Uterus (tissue), 2 donors: ENCODE measurements at regions not wholly inside any gene's neighbourhood (a gene's known extent, or its start where the extent isn't known, plus 50 kb on each side); places are given as distances from the start of the nearest gene placed in this dataset.

Experiments
- POLR2A ChIP-seq, 2 donors: fragments of 450-650 bp; IDR thresholded peaks; one replicate each; pipeline ENCODE4 v1.6.1; 2016; ENCODE audit warnings: antibody characterized with exemption in 2 of 2, mild to moderate bottlenecking in 1 of 2, moderate library complexity in 1 of 2
- TF ChIP-seq, protein P1 (sequence below), 4 experiments: fragments of 200-600 bp in 2 of 4; fragments of 450-650 bp in 2 of 4; sonication (generic) in 2 of 4; IDR thresholded peaks; one replicate each; pipeline ENCODE4 v1.5.1; 2016 to 2019; ENCODE audit warnings: antibody characterized with exemption in 4 of 4, mild to moderate bottlenecking in 2 of 4, moderate library complexity in 1 of 4

- TF ChIP-seq, protein P1, sequence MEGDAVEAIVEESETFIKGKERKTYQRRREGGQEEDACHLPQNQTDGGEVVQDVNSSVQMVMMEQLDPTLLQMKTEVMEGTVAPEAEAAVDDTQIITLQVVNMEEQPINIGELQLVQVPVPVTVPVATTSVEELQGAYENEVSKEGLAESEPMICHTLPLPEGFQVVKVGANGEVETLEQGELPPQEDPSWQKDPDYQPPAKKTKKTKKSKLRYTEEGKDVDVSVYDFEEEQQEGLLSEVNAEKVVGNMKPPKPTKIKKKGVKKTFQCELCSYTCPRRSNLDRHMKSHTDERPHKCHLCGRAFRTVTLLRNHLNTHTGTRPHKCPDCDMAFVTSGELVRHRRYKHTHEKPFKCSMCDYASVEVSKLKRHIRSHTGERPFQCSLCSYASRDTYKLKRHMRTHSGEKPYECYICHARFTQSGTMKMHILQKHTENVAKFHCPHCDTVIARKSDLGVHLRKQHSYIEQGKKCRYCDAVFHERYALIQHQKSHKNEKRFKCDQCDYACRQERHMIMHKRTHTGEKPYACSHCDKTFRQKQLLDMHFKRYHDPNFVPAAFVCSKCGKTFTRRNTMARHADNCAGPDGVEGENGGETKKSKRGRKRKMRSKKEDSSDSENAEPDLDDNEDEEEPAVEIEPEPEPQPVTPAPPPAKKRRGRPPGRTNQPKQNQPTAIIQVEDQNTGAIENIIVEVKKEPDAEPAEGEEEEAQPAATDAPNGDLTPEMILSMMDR (IDR thresholded peaks at IDR 0.05) = no peak
- TF ChIP-seq POLR2A (IDR thresholded peaks at IDR 0.05) = no peak
These were observed 366.2 kb upstream of the CNR1 start for GRCh38 chr6:88532241-88532860.
